Right lobe of liver (tissue), 6 donors: ENCODE measurements at regions not wholly inside any gene's neighbourhood (a gene's known extent, or its start where the extent isn't known, plus 50 kb on each side); places are given as distances from the start of the nearest gene placed in this dataset.

Source experiments
- ATAC-seq, 4 donors: fragments of 200-7000 bp; cut with Tn5 transposase; one replicate each; pipeline ENCODE4 v1.9.1; 2020; ENCODE audit warnings: mild to moderate bottlenecking in 4 of 4, moderate library complexity in 4 of 4
- DNase-seq, 3 donors: peaks; one replicate each; pipeline ENCODE4 v3.0.0-alpha.2; 2020
- H3K27ac ChIP-seq, 3 donors: fragments of 200-600 bp; one replicate each; pipeline ENCODE4 v1.8.0; 2022
- H3K27me3 ChIP-seq, 2 donors: fragments of 200-600 bp; one replicate each; pipeline ENCODE4 v1.8.0; 2022
- H3K36me3 ChIP-seq, 4 donors: fragments of 200-600 bp; sonication (generic) in 1 of 4; one replicate each; pipeline versions ENCODE4 v1.5.1 to v1.8.0; 2017 to 2022; ENCODE audit warnings: control low read depth in 1 of 4
- H3K4me1 ChIP-seq, 4 donors: fragments of 200-600 bp; sonication (generic) in 1 of 4; one replicate each; pipeline versions ENCODE4 v1.5.1 to v1.8.0; 2017 to 2022; ENCODE audit warnings: control low read depth in 1 of 4
- H3K4me3 ChIP-seq, 3 donors: fragments of 200-600 bp; one replicate each; pipeline ENCODE4 v1.8.0; 2022
- H3K9me3 ChIP-seq, 4 donors: fragments of 200-600 bp; sonication (generic) in 1 of 4; one replicate each; pipeline versions ENCODE4 v1.5.1 to v1.8.0; 2017 to 2022; ENCODE audit warnings: control low read depth in 1 of 4
- CTCF ChIP-seq, 4 donors: fragments of 200-600 bp in 3 of 4; fragments of 450-650 bp in 1 of 4; IDR thresholded peaks; one replicate each; pipeline versions ENCODE4 v1.5.1 to v1.8.0; 2016 to 2022; ENCODE audit warnings: antibody characterized with exemption in 4 of 4, mild to moderate bottlenecking in 2 of 4
- POLR2A ChIP-seq: fragments of 450-650 bp; IDR thresholded peaks from one replicate; pipeline ENCODE4 v1.6.1; 2017; ENCODE audit warnings: antibody characterized with exemption, mild to moderate bottlenecking
- WGBS: methylation state at CpG from one replicate; pipeline ENCODE4 v1.1.6; 2018; ENCODE audit warnings: low coverage, low lambda C conversion rate; ENCODE audit not compliant: insufficient coverage; ENCODE audit errors: missing lambda C conversion rate; 5-methylcytosine and 5-hydroxymethylcytosine counted together
- intact Hi-C, 2 donors: fragments of 100-400 bp; cut with DNase I; formaldehyde crosslinking; loops; one replicate each; pipeline versions ENCODE4 v1.11.2 to v1.14.1; 2022
- donor health status: DM: no; HTN: yes; CAD: no.
- donor health status: DM: no; HTN: no; CAD: no.
- donor health status: DM: no; HTN: no; CAD: no.
- donor health status: DM: no; HTN: yes; CAD: no.
- donor health status: DM: no; HTN: yes; CAD: no.

GRCh38 chr13:112213467-112214255 is 146.7 kb downstream of the SOX1 start:
- H3K27me3 ChIP-seq = no peaks in the 10 kb centered on the region
- H3K9me3 ChIP-seq = no peaks in the 10 kb centered on the region
- ATAC-seq = peak; percentile 96 to 97 (median 96)
- H3K36me3 ChIP-seq = no peaks in the 10 kb centered on the region
- DNase-seq = peak; percentile 89 to 94 (median 93)
- peak; percentile 10 to 39 (median 24) for TF ChIP-seq CTCF (IDR thresholded peaks at IDR 0.05)
- TF ChIP-seq POLR2A = peak; percentile 89
- intact Hi-C loops = no loop called here
- 4% methylated on average over 4 of the region's 24 CpGs for WGBS
- H3K4me3 ChIP-seq = peak overlapping the region; percentile 32 to 47 (median 39)
- H3K27ac ChIP-seq = peak overlapping the region; percentile 85 to 95 (median 86)
- H3K4me1 ChIP-seq = peaks cover 0 to 14% (median 1%) of the 10 kb centered on the region in 4 donors

GRCh38 chr13:112215871-112216270 is 148.9 kb downstream of the SOX1 start:
- H3K4me1 ChIP-seq = peaks cover 0 to 14% (median 1%) of the 10 kb centered on the region in 4 donors
- no peak overlapping the region for H3K4me3 ChIP-seq
- 65% methylated on average over 4 of the region's 19 CpGs for WGBS
- H3K27me3 ChIP-seq = no peaks in the 10 kb centered on the region
- no peak for DNase-seq
- ATAC-seq = no peak
- intact Hi-C loops = no loop called here
- H3K27ac ChIP-seq = no peak overlapping the region
- H3K36me3 ChIP-seq = no peaks in the 10 kb centered on the region
- no peak for TF ChIP-seq POLR2A
- no peak for TF ChIP-seq CTCF (IDR thresholded peaks at IDR 0.05)
- H3K9me3 ChIP-seq = no peaks in the 10 kb centered on the region

- 85% methylated on average over 7 of the region's 7 CpGs for WGBS
- no peak for ATAC-seq
- intact Hi-C loops = no loop called here
- Histone ChIP-seq H3K27ac (no peak overlapping the region), H3K4me3 (no peak overlapping the region), H3K4me1 (peaks cover 0 to 13% (median 1%) of the 10 kb centered on the region in 4 donors), H3K27me3 (no peaks in the 10 kb centered on the region), H3K9me3 (no peaks in the 10 kb centered on the region), H3K36me3 (no peaks in the 10 kb centered on the region)
- no peak for DNase-seq
- TF ChIP-seq POLR2A (no peak), CTCF (IDR thresholded peaks at IDR 0.05) (no peak)
Observed at GRCh38 chr13:112217431-112217830, 150.5 kb downstream of the SOX1 start.

- H3K9me3 ChIP-seq = no peaks in the 10 kb centered on the region
- H3K4me1 ChIP-seq = peaks cover 0 to 4% (median 1%) of the 10 kb centered on the region in 4 donors
- H3K36me3 ChIP-seq = no peaks in the 10 kb centered on the region
- intact Hi-C loops = no loop called here
- WGBS = 69% methylated on average over 6 of the region's 6 CpGs
- no peak for TF ChIP-seq CTCF (IDR thresholded peaks at IDR 0.05)
- no peak for TF ChIP-seq POLR2A
- no peaks in the 10 kb centered on the region for H3K27me3 ChIP-seq
- no peak for ATAC-seq
- DNase-seq = no peak
- no peak overlapping the region for H3K27ac ChIP-seq
- H3K4me3 ChIP-seq = no peak overlapping the region
Observed at GRCh38 chr13:112218416-112218815, 151.5 kb downstream of the SOX1 start.
